GM12891 (cell line): ENCODE measurements at regions not wholly inside any gene's neighbourhood (a gene's known extent, or its start where the extent isn't known, plus 50 kb on each side); places are given as distances from the start of the nearest gene placed in this dataset.

Experiments used
- POLR2A ChIP-seq: IDR thresholded peaks from 2 replicates; pipeline ENCODE4 v1.6.1; 2011; ENCODE audit warnings: low read depth, low read length, control low read depth
- POLR2AphosphoS5 ChIP-seq: IDR thresholded peaks from 2 replicates; pipeline ENCODE4 v1.6.1; 2011; ENCODE audit warnings: low read depth, low read length, control low read depth
- TAF1 ChIP-seq: IDR thresholded peaks from 2 replicates; pipeline ENCODE4 v1.6.1; 2011; ENCODE audit warnings: low read depth, low read length, control low read depth

DNA sequence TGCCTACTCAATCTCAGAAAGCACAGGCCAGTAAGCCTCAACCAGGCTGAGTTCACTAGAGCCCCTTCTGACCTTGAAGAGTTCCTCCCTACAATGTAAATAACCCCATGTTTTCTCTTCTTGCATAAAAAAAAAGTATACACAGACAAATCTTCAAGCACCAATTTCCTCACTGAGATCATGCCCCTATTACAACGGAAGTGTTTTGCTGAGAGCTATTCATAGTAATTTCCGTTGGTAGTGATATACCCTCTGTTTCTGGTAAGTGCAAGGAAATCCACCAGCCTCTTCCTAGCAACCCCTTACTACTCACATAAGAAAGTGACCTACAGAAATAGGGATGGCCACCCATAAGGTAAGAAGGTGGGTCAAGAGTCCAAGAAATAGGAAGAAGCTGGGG lies 76.4 kb upstream of the TARS1 start:
- TF ChIP-seq POLR2A (no peak), POLR2AphosphoS5 (no peak), TAF1 (no peak)
